ENCODE measurements at regions not wholly inside any gene's neighbourhood (a gene's known extent, or its start where the extent isn't known, plus 50 kb on each side); places are given as distances from the start of the nearest gene placed in this dataset.

DNA sequence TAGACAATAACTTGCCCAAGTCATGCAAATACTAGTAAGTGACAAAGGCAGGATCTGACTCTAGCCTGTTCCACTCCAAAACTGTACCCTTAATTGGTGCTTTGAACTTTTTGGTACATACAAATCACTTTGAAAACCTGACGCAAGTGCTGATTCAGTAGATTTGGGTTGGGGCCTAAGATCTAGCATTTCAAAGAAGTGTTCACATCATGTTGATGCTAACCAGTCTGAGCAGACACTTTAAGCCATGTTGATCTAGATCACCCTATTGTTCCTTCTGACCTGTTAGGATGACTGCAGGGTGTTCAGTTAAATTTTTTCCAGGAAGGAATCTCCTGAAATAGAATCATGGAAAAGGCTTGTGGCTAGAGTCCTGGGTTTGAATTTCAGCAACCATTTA, 57.7 kb upstream of the CPEB4 start:
- H3K9me3 ChIP-seq: no peaks in the 10 kb centered on the region
- TF ChIP-seq CTCF (IDR thresholded peaks at IDR 0.05) (no peak), POLR2A (IDR thresholded peaks at IDR 0.05) (no peak)
- intact Hi-C loops (cut with DNase I): no loop called here

DNA sequence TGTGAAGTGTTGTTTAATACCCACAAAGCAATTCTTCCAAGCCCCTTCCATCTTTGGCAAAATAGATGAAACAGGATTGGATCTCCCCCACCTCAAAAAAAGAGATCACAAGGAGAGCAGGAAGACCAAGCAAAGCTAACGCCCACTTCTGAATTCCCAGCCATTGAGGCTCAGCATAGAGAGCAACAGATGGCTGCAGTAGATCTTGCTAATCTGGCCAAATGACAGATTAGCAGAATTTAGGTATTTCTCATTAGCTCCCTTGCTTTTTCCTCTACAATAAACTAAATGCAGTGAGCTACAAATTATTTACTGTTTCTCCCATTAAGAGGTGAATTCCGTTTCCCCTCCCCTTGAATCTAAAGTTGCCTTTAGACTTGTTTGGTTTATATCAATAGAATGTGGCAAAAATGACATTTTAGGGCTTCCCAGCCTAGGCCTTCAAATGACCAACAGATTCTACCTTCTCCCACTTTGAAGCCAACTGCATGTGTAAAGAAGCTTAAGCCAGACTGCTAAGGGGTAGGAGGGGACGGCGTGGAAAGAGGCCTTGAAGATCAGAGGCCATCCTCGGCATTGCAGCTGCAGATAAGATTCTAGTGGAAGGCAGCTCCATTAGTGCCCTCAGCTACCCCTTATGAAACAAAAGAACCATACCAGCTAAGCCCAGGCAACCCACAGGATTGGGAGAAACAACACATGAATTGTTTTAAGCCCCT, 56.8 kb upstream of the CPEB4 start:
- H3K9me3 ChIP-seq: no peaks in the 10 kb centered on the region
- H3K27ac ChIP-seq: no peak overlapping the region
- H3K4me3 ChIP-seq: no peak overlapping the region
- intact Hi-C loops (cut with DNase I): no loop called here
- no peak for TF ChIP-seq POLR2A (IDR thresholded peaks at IDR 0.05)
- TF ChIP-seq EP300 (IDR thresholded peaks at IDR 0.05): no peak
- TF ChIP-seq CTCF (IDR thresholded peaks at IDR 0.05): no peak
- TF ChIP-seq POLR2AphosphoS5 (IDR thresholded peaks at IDR 0.05): no peak
- 96 to 98% methylated on average over 5 of the region's 5 CpGs for WGBS, 2 donors
- H3K27me3 ChIP-seq: no peaks in the 10 kb centered on the region
- H3K36me3 ChIP-seq: no peaks in the 10 kb centered on the region
- no peak for DNase-seq
- H3K4me1 ChIP-seq: peaks cover 0 to 17% (median 14%) of the 10 kb centered on the region in 4 donors

More for the DNA sequence above, 57.7 kb upstream of the CPEB4 start:
- no peak for DNase-seq
- Histone ChIP-seq H3K36me3 (no peaks in the 10 kb centered on the region), H3K4me3 (no peak overlapping the region), H3K4me1 (peaks cover 0 to 17% (median 14%) of the 10 kb centered on the region in 4 donors), H3K27me3 (no peaks in the 10 kb centered on the region), H3K27ac (no peak overlapping the region)
- WGBS, 2 donors: 89 to 93% methylated on average over 1 of the region's 1 CpG

- intact Hi-C loops (cut with DNase I): no loop called here
- H3K27ac ChIP-seq: peak overlapping the region in 1 of 4 donors; percentile 44
- 84 to 97% methylated on average over 7 of the region's 7 CpGs for WGBS, 2 donors
- no peaks in the 10 kb centered on the region for H3K27me3 ChIP-seq
- H3K9me3 ChIP-seq: no peaks in the 10 kb centered on the region
- no peaks in the 10 kb centered on the region for H3K36me3 ChIP-seq
- no peak for DNase-seq
- H3K4me1 ChIP-seq: peaks cover 0 to 17% (median 14%) of the 10 kb centered on the region in 4 donors
- no peak overlapping the region for H3K4me3 ChIP-seq
- no peak for TF ChIP-seq POLR2AphosphoS5 (IDR thresholded peaks at IDR 0.05)
- no peak for TF ChIP-seq POLR2A (IDR thresholded peaks at IDR 0.05)
- no peak for TF ChIP-seq EP300 (IDR thresholded peaks at IDR 0.05)
- no peak for TF ChIP-seq CTCF (IDR thresholded peaks at IDR 0.05)
Measured at GRCh38 chr5:173832386-173832785, 55.8 kb upstream of the CPEB4 start.

- H3K4me3 ChIP-seq: no peak overlapping the region
- no peaks in the 10 kb centered on the region for H3K36me3 ChIP-seq
- 67 to 79% methylated on average over 13 of the region's 13 CpGs for WGBS, 2 donors
- intact Hi-C loops (cut with DNase I): no loop called here
- H3K27me3 ChIP-seq: no peaks in the 10 kb centered on the region
- TF ChIP-seq EP300 (IDR thresholded peaks at IDR 0.05) (no peak), POLR2AphosphoS5 (IDR thresholded peaks at IDR 0.05) (peak in 1 of 4 donors; percentile 50), CTCF (IDR thresholded peaks at IDR 0.05) (no peak)
- H3K4me1 ChIP-seq: peaks cover 0 to 17% (median 14%) of the 10 kb centered on the region in 4 donors
- H3K27ac ChIP-seq: peak overlapping the region in 3 of 4 donors; percentile 8 to 44 (median 44)
- no peak for DNase-seq
- H3K9me3 ChIP-seq: no peaks in the 10 kb centered on the region
Measured at GRCh38 chr5:173833196-173833985, 54.8 kb upstream of the CPEB4 start.
